Neural cell (in vitro differentiated cells): ENCODE measurements at regions not wholly inside any gene's neighbourhood (a gene's known extent, or its start where the extent isn't known, plus 50 kb on each side); places are given as distances from the start of the nearest gene placed in this dataset.

Source experiments
- H2AFZ ChIP-seq: fragments of 200-600, 300-800 bp; sonication (generic), shearing (Covaris generic); 2 replicates; pipeline ENCODE4 v1.6.0; 2014; ENCODE audit warnings: low read depth, mild to moderate bottlenecking, antibody characterized with exemption, low read length, moderate library complexity
- H3F3A ChIP-seq: fragments of 200-600 bp; shearing (Covaris generic); 2 replicates; pipeline ENCODE4 v1.6.1; 2016; ENCODE audit warnings: mild to moderate bottlenecking, moderate library complexity, mixed read lengths, antibody characterized with exemption, low read length; ENCODE audit not compliant: insufficient read depth, poor library complexity, severe bottlenecking
- H3K27ac ChIP-seq: fragments of 200-600, 300-800 bp; sonication (generic), shearing (Covaris generic); 2 replicates; pipeline ENCODE4 v1.5.1; 2014; ENCODE audit warnings: mild to moderate bottlenecking, low read length, moderate library complexity
- H3K27me3 ChIP-seq: fragments of 300-800, 200-600 bp; sonication (generic), shearing (Covaris generic); 2 replicates; pipeline ENCODE4 v1.6.0; 2014; ENCODE audit warnings: mild to moderate bottlenecking, low read depth, low read length, moderate library complexity; ENCODE audit not compliant: insufficient read depth
- H3K36me3 ChIP-seq: fragments of 300-800, 200-600 bp; sonication (generic), shearing (Covaris generic); 2 replicates; pipeline ENCODE4 v1.5.1; 2014; ENCODE audit warnings: mild to moderate bottlenecking, antibody characterized with exemption, low read length, moderate library complexity; ENCODE audit not compliant: insufficient read depth
- H3K4me2 ChIP-seq: fragments of 300-800, 200-600 bp; sonication (generic), shearing (Covaris generic); 2 replicates; pipeline ENCODE4 v1.6.0; 2014; ENCODE audit warnings: mild to moderate bottlenecking, low read length
- H3K4me3 ChIP-seq: fragments of 300-800, 200-600 bp; sonication (generic), shearing (Covaris generic); 2 replicates; pipeline ENCODE4 v1.5.1; 2014; ENCODE audit warnings: mild to moderate bottlenecking, low read length, moderate library complexity
- H3K79me2 ChIP-seq: fragments of 200-600 bp; shearing (Covaris generic); replicated peaks from 2 replicates; pipeline ENCODE4 v1.6.0; 2014; ENCODE audit warnings: mild to moderate bottlenecking, low read length, moderate library complexity; ENCODE audit not compliant: insufficient read depth
- H3K9ac ChIP-seq: fragments of 300-800, 200-600 bp; sonication (generic), shearing (Covaris generic); 2 replicates; pipeline ENCODE4 v1.6.1; 2016; ENCODE audit warnings: mild to moderate bottlenecking, low read length, mixed read lengths
- H3K9me2 ChIP-seq: fragments of 200-600 bp; shearing (Covaris generic); 2 replicates; pipeline ENCODE4 v1.6.1; 2016; ENCODE audit warnings: mild to moderate bottlenecking, low read length, mixed read lengths; ENCODE audit not compliant: insufficient read depth
- H3K9me3 ChIP-seq: fragments of 200-600, 300-800 bp; sonication (generic), shearing (Covaris generic); 2 replicates; pipeline ENCODE4 v1.6.1; 2016; ENCODE audit warnings: mild to moderate bottlenecking, mixed run types, low read length, moderate library complexity, mixed read lengths
- H4K20me1 ChIP-seq: fragments of 200-600 bp; shearing (Covaris generic); 2 replicates; pipeline ENCODE4 v1.6.1; 2016; ENCODE audit warnings: mild to moderate bottlenecking, mixed run types; ENCODE audit not compliant: insufficient read depth
- CTCF ChIP-seq: fragments of 450-650 bp; IDR thresholded peaks from 2 replicates; pipeline ENCODE4 v1.5.1; 2014; ENCODE audit warnings: antibody characterized with exemption, mild to moderate bottlenecking, moderate library complexity; ENCODE audit not compliant: poor library complexity, severe bottlenecking
- EP300 ChIP-seq: fragments of 450-650 bp; conservative IDR thresholded peaks from 2 replicates; pipeline ENCODE4 v1.6.1; 2014; ENCODE audit warnings: antibody characterized with exemption, mild to moderate bottlenecking, moderate library complexity; ENCODE audit not compliant: poor library complexity, severe bottlenecking
- EZH2 ChIP-seq: fragments of 200-600, 300-800 bp; shearing (Covaris generic), sonication (generic); IDR thresholded peaks from 2 replicates; pipeline ENCODE4 v1.6.1; 2014; ENCODE audit warnings: antibody characterized with exemption, low read length, borderline replicate concordance, mild to moderate bottlenecking; ENCODE audit not compliant: insufficient read depth, poor library complexity, severe bottlenecking
- MXI1 ChIP-seq: fragments of 450-650 bp; conservative IDR thresholded peaks from 2 replicates; pipeline ENCODE4 v1.6.1; 2014; ENCODE audit warnings: antibody characterized with exemption, mild to moderate bottlenecking; ENCODE audit not compliant: poor library complexity, severe bottlenecking
- POLR2AphosphoS5 ChIP-seq: IDR thresholded peaks from 2 replicates; pipeline ENCODE4 v1.6.1; 2012
- RAD21 ChIP-seq: fragments of 450-650 bp; conservative IDR thresholded peaks from 2 replicates; pipeline ENCODE4 v1.6.1; 2014; ENCODE audit warnings: antibody characterized with exemption, mild to moderate bottlenecking, moderate library complexity
- SMC3 ChIP-seq: fragments of 450-650 bp; conservative IDR thresholded peaks from 2 replicates; pipeline ENCODE4 v1.6.1; 2014; ENCODE audit warnings: antibody characterized with exemption, mild to moderate bottlenecking, moderate library complexity; ENCODE audit not compliant: poor library complexity
- TAF1 ChIP-seq: IDR thresholded peaks from 2 replicates; pipeline ENCODE4 v1.6.1; 2012; ENCODE audit warnings: low read depth
- TF ChIP-seq, protein P1 (sequence below): IDR thresholded peaks from 2 replicates; pipeline ENCODE4 v1.6.1; 2012; ENCODE audit warnings: borderline replicate concordance

- no peak overlapping the region for H3K27ac ChIP-seq
- no peaks in the 10 kb centered on the region for H3K27me3 ChIP-seq
- TF ChIP-seq TAF1 (no peak), EP300 (no peak), SMC3 (no peak), EZH2 (no peak), CTCF (no peak), POLR2AphosphoS5 (no peak), MXI1 (no peak), RAD21 (no peak)
- TF ChIP-seq, protein P1, sequence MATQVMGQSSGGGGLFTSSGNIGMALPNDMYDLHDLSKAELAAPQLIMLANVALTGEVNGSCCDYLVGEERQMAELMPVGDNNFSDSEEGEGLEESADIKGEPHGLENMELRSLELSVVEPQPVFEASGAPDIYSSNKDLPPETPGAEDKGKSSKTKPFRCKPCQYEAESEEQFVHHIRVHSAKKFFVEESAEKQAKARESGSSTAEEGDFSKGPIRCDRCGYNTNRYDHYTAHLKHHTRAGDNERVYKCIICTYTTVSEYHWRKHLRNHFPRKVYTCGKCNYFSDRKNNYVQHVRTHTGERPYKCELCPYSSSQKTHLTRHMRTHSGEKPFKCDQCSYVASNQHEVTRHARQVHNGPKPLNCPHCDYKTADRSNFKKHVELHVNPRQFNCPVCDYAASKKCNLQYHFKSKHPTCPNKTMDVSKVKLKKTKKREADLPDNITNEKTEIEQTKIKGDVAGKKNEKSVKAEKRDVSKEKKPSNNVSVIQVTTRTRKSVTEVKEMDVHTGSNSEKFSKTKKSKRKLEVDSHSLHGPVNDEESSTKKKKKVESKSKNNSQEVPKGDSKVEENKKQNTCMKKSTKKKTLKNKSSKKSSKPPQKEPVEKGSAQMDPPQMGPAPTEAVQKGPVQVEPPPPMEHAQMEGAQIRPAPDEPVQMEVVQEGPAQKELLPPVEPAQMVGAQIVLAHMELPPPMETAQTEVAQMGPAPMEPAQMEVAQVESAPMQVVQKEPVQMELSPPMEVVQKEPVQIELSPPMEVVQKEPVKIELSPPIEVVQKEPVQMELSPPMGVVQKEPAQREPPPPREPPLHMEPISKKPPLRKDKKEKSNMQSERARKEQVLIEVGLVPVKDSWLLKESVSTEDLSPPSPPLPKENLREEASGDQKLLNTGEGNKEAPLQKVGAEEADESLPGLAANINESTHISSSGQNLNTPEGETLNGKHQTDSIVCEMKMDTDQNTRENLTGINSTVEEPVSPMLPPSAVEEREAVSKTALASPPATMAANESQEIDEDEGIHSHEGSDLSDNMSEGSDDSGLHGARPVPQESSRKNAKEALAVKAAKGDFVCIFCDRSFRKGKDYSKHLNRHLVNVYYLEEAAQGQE: no peak
- no peaks in the 10 kb centered on the region for H3F3A ChIP-seq
- no peaks in the 10 kb centered on the region for H3K79me2 ChIP-seq
- no peak overlapping the region for H3K4me2 ChIP-seq
- no peaks in the 10 kb centered on the region for H3K9me3 ChIP-seq
- no peaks in the 10 kb centered on the region for H3K9me2 ChIP-seq
- H3K36me3 ChIP-seq: no peaks in the 10 kb centered on the region
- H4K20me1 ChIP-seq: no peaks in the 10 kb centered on the region
- no peak overlapping the region for H3K9ac ChIP-seq
- H2AFZ ChIP-seq: no peak overlapping the region
- H3K4me3 ChIP-seq: no peak overlapping the region
Observed at GRCh38 chr4:28362169-28362568, 1501.5 kb downstream of the STIM2 start.

GRCh38 chr4:28369499-28369898, 1508.9 kb downstream of the STIM2 start:
- H3K4me2 ChIP-seq: no peak overlapping the region
- no peak overlapping the region for H3K27ac ChIP-seq
- H3K36me3 ChIP-seq: no peaks in the 10 kb centered on the region
- TF ChIP-seq POLR2AphosphoS5 (no peak), RAD21 (no peak), EZH2 (no peak), TAF1 (no peak), CTCF (no peak), SMC3 (no peak), EP300 (no peak), MXI1 (no peak)
- no peaks in the 10 kb centered on the region for H3K9me3 ChIP-seq
- no peaks in the 10 kb centered on the region for H3K27me3 ChIP-seq
- H2AFZ ChIP-seq: no peak overlapping the region
- no peak overlapping the region for H3K4me3 ChIP-seq
- no peaks in the 10 kb centered on the region for H3K9me2 ChIP-seq
- no peaks in the 10 kb centered on the region for H4K20me1 ChIP-seq
- no peaks in the 10 kb centered on the region for H3F3A ChIP-seq
- H3K79me2 ChIP-seq: no peaks in the 10 kb centered on the region
- H3K9ac ChIP-seq: no peak overlapping the region
